NOMO-1 treated with dmso at 0.1 percent for 144 hours (cell line): ENCODE measurements at regions not wholly inside any gene's neighbourhood (a gene's known extent, or its start where the extent isn't known, plus 50 kb on each side); places are given as distances from the start of the nearest gene placed in this dataset.
"Not testable (repeated sequence)": the region's sequence is repeated elsewhere in the genome, so short reads cannot be mapped to it uniquely, and the experiment has no call there.

Experiments
- DNase-seq: peaks from one replicate; lab custom pipeline; 2025; ENCODE audit not compliant: unreplicated experiment; lab: John Stamatoyannopoulos, UW

GRCh38 chr9:85878872-85879597, 61.9 kb upstream of the NAA35 start:
- not testable (repeated sequence) for DNase-seq

DNA sequence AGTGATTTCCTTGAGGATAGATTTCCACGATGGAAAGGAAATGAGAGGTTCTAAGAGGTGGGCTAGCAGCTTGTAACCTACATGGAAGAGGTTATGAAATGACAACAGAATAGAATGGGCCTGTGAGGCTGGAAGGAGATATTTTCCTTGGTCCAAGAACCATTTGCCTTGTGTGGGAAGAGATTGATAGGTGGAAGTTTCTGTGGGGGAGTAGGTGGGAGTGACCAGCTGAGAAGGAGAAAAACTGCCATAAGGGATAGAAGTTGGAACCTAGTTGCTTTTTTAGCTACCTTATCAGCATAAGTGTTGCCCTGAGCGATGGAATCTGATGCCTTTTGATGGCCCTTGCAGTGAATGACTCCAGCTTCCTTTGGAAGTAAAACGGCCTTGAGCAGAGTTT, 60.4 kb upstream of the NAA35 start:
- not testable (repeated sequence) for DNase-seq

GRCh38 chr9:85884256-85884655, 56.7 kb upstream of the NAA35 start:
- peak; percentile 8 for DNase-seq

DNA sequence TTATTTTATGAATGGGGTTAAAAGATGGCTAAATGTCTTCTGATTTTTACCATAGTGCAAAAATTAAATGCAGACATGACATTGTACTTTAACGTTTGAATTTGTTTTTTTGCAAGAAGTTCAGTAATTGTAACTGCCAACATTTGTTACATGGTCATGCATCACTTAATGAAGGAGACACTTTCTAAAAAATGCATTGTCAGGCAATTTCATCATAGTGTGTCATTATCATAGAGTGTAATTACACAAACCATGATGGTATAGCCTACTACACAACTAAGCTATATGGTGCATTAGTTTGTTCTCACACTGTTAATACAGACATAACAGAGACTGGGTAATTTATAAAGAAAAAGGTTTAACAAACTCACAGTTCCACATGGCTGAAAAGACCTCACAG, 50.0 kb upstream of the NAA35 start:
- no peak for DNase-seq
